ENCODE measurements at regions not wholly inside any gene's neighbourhood (a gene's known extent, or its start where the extent isn't known, plus 50 kb on each side); places are given as distances from the start of the nearest gene placed in this dataset.
"Not testable (repeated sequence)": the region's sequence is repeated elsewhere in the genome, so short reads cannot be mapped to it uniquely, and the experiment has no call there.

- Mint-ChIP-seq H3K4me3 (no peak overlapping the region), H3K9me3 (no peaks in the 10 kb centered on the region), H3K27ac (no peak overlapping the region), H3K4me1 (no peaks in the 10 kb centered on the region), H3K27me3 (ENCODE audit: low read depth, poor library complexity) (no peaks in the 10 kb centered on the region), H3K36me3 (ENCODE audit: low read depth) (no peaks in the 10 kb centered on the region)
- no peak for DNase-seq
- TF ChIP-seq CTCF (IDR thresholded peaks at IDR 0.05): no peak
Observed at GRCh38 chr1:195656780-195657179, 951.5 kb downstream of the KCNT2 start.

GRCh38 chr1:195648875-195649274 lies 959.4 kb downstream of the KCNT2 start:
- not testable (repeated sequence) for H3K4me3 Mint-ChIP-seq; H3K27ac Mint-ChIP-seq; H3K4me1 Mint-ChIP-seq; H3K27me3 Mint-ChIP-seq (ENCODE audit: low read depth, poor library complexity); H3K36me3 Mint-ChIP-seq (ENCODE audit: low read depth); H3K9me3 Mint-ChIP-seq; DNase-seq

- no peaks in the 10 kb centered on the region for H3K4me1 Mint-ChIP-seq
- H3K36me3 Mint-ChIP-seq (ENCODE audit: low read depth): no peaks in the 10 kb centered on the region
- no peaks in the 10 kb centered on the region for H3K27me3 Mint-ChIP-seq (ENCODE audit: low read depth, poor library complexity)
- DNase-seq: no peak
- TF ChIP-seq CTCF (IDR thresholded peaks at IDR 0.05): no peak
- no peak overlapping the region for H3K27ac Mint-ChIP-seq
- no peak overlapping the region for H3K4me3 Mint-ChIP-seq
- H3K9me3 Mint-ChIP-seq: peaks cover 2% of the 10 kb centered on the region
Observed at GRCh38 chr1:195637539-195637938, 970.7 kb downstream of the KCNT2 start.

- DNase-seq: no peak
- H3K9me3 Mint-ChIP-seq: peaks cover 7% of the 10 kb centered on the region
- no peak overlapping the region for H3K4me3 Mint-ChIP-seq
- no peaks in the 10 kb centered on the region for H3K27me3 Mint-ChIP-seq (ENCODE audit: low read depth, poor library complexity)
- no peak overlapping the region for H3K27ac Mint-ChIP-seq
- no peak for TF ChIP-seq CTCF (IDR thresholded peaks at IDR 0.05)
- no peaks in the 10 kb centered on the region for H3K4me1 Mint-ChIP-seq
- no peaks in the 10 kb centered on the region for H3K36me3 Mint-ChIP-seq (ENCODE audit: low read depth)
Observed at GRCh38 chr1:195618287-195618686, 990.0 kb downstream of the KCNT2 start.

GRCh38 chr1:195617106-195617505 lies 991.1 kb downstream of the KCNT2 start:
- H3K27ac Mint-ChIP-seq: no peak overlapping the region
- no peaks in the 10 kb centered on the region for H3K36me3 Mint-ChIP-seq (ENCODE audit: low read depth)
- H3K4me1 Mint-ChIP-seq: no peaks in the 10 kb centered on the region
- TF ChIP-seq CTCF (IDR thresholded peaks at IDR 0.05): no peak
- H3K9me3 Mint-ChIP-seq: peaks cover 7% of the 10 kb centered on the region
- no peak for DNase-seq
- no peaks in the 10 kb centered on the region for H3K27me3 Mint-ChIP-seq (ENCODE audit: low read depth, poor library complexity)
- H3K4me3 Mint-ChIP-seq: no peak overlapping the region

GRCh38 chr1:195608883-195609282 lies 999.4 kb downstream of the KCNT2 start:
- H3K4me3 Mint-ChIP-seq: no peak overlapping the region
- H3K36me3 Mint-ChIP-seq (ENCODE audit: low read depth): no peaks in the 10 kb centered on the region
- DNase-seq: no peak
- H3K4me1 Mint-ChIP-seq: no peaks in the 10 kb centered on the region
- no peak for TF ChIP-seq CTCF (IDR thresholded peaks at IDR 0.05)
- no peak overlapping the region for H3K27ac Mint-ChIP-seq
- H3K27me3 Mint-ChIP-seq (ENCODE audit: low read depth, poor library complexity): no peaks in the 10 kb centered on the region
- H3K9me3 Mint-ChIP-seq: peaks cover 3% of the 10 kb centered on the region
